Hematopoietic multipotent progenitor cell treated with erythropoietin and hydrocortisone succinate and interleukin-3 and kit ligand, for 17 days (in vitro differentiated cells): ENCODE measurements at regions not wholly inside any gene's neighbourhood (a gene's known extent, or its start where the extent isn't known, plus 50 kb on each side); places are given as distances from the start of the nearest gene placed in this dataset.
"Not testable (repeated sequence)": the region's sequence is repeated elsewhere in the genome, so short reads cannot be mapped to it uniquely, and the experiment has no call there.

Source experiments
- DNase-seq: peaks from one replicate; pipeline ENCODE4 v3.0.0-alpha.2; 2015; ENCODE audit warnings: low spot score

- not testable (repeated sequence) for DNase-seq
These were observed 111.3 kb downstream of the NPIPB11 start for GRCh38 chr16:29294951-29295795.

- not testable (repeated sequence) for DNase-seq
These were observed 112.0 kb downstream of the NPIPB11 start for GRCh38 chr16:29294400-29294933.

- not testable (repeated sequence) for DNase-seq
These were observed 113.0 kb downstream of the NPIPB11 start for GRCh38 chr16:29293545-29293944.

GRCh38 chr16:29292952-29293471, 113.5 kb downstream of the NPIPB11 start:
- DNase-seq, result not testable (repeated sequence)

GRCh38 chr16:29291329-29292271, 114.9 kb downstream of the NPIPB11 start:
- peak; percentile 11 for DNase-seq

- DNase-seq, result peak; percentile 96
These were observed 115.8 kb downstream of the NPIPB11 start for GRCh38 chr16:29290631-29291247.

GRCh38 chr16:29289516-29290239, 116.8 kb downstream of the NPIPB11 start:
- DNase-seq, result not testable (repeated sequence)

GRCh38 chr16:29288711-29289474, 117.6 kb downstream of the NPIPB11 start:
- DNase-seq, result not testable (repeated sequence)

GRCh38 chr16:29287871-29288535, 118.5 kb downstream of the NPIPB11 start:
- DNase-seq, result not testable (repeated sequence)

- DNase-seq, result not testable (repeated sequence)
These were observed 119.3 kb downstream of the NPIPB11 start for GRCh38 chr16:29287246-29287645.

GRCh38 chr16:29286796-29287195, 119.7 kb downstream of the NPIPB11 start:
- not testable (repeated sequence) for DNase-seq

- DNase-seq, result not testable (repeated sequence)
These were observed 120.3 kb downstream of the NPIPB11 start for GRCh38 chr16:29286161-29286560.

- DNase-seq, result not testable (repeated sequence)
These were observed 121.2 kb downstream of the NPIPB11 start for GRCh38 chr16:29285151-29285885.

GRCh38 chr16:29284723-29285122, 121.8 kb downstream of the NPIPB11 start:
- not testable (repeated sequence) for DNase-seq

- not testable (repeated sequence) for DNase-seq
These were observed 122.4 kb downstream of the NPIPB11 start for GRCh38 chr16:29284159-29284558.

GRCh38 chr16:29278097-29278871, 128.2 kb downstream of the NPIPB11 start:
- DNase-seq, result not testable (repeated sequence)

- DNase-seq, result not testable (repeated sequence)
These were observed 130.1 kb downstream of the NPIPB11 start for GRCh38 chr16:29276446-29276845.
